Endothelial cell of umbilical vein (primary cell): ENCODE measurements at regions not wholly inside any gene's neighbourhood (a gene's known extent, or its start where the extent isn't known, plus 50 kb on each side); places are given as distances from the start of the nearest gene placed in this dataset.

Source experiments
- BruUV-seq: library from RNA; stranded (reverse); fragments of 400-500 nt; replicated peaks from 2 replicates; lab custom pipeline; 2021; lab: Mats Ljungman, UMichigan
- CTCF ChIA-PET: fragments of 300-600, 350-600 bp; sonication (Branson Sonifier 250); formaldehyde crosslinking; loops from one replicate; lab custom pipeline; 2021; ENCODE audit warnings: antibody characterized with exemption, inconsistent platforms; lab: Charles Lee
- POLR2A ChIA-PET: fragments of 300-600, 350-600 bp; sonication (Branson Sonifier 250); formaldehyde crosslinking; loops from one replicate; lab custom pipeline; 2021; ENCODE audit warnings: antibody characterized with exemption, inconsistent platforms; lab: Charles Lee
- DNase-seq: peaks from one replicate; pipeline ENCODE4 v3.0.0-alpha.2; 2011; ENCODE audit warnings: low read depth, low spot score
- FAIRE-seq: peaks from 2 replicates; lab custom pipeline; 2011; peaks lifted over from hg19 to GRCh38; lab: Jason Lieb, UNC
- H2AFZ ChIP-seq: 2 replicates; pipeline ENCODE4 v1.6.0; 2012; ENCODE audit warnings: low read depth, low read length, control low read depth, inconsistent platforms
- H3K27ac ChIP-seq: 2 replicates; pipeline ENCODE4 v1.5.1; 2011; ENCODE audit warnings: low read depth, mild to moderate bottlenecking, control low read depth, low read length, moderate library complexity; ENCODE audit not compliant: insufficient read depth
- H3K27me3 ChIP-seq, 2 experiments: 2 replicates each; pipeline versions ENCODE4 v1.6.0 to v1.6.1; 2011; ENCODE audit warnings: low read length in 2 of 2, mixed read lengths in 1 of 2; ENCODE audit not compliant: control insufficient read depth in 2 of 2, insufficient read depth in 2 of 2
- H3K36me3 ChIP-seq, 2 experiments: 2 replicates in 1 of 2; 3 replicates in 1 of 2; pipeline ENCODE4 v1.5.1; 2011; ENCODE audit warnings: low read length in 2 of 2, mild to moderate bottlenecking in 1 of 2, moderate library complexity in 1 of 2; ENCODE audit not compliant: control insufficient read depth in 2 of 2, insufficient read depth in 2 of 2; ENCODE audit errors: extremely low read depth in 1 of 2
- H3K4me1 ChIP-seq: 3 replicates; pipeline ENCODE4 v1.5.1; 2011; ENCODE audit warnings: mild to moderate bottlenecking, low read length; ENCODE audit not compliant: control insufficient read depth, insufficient read depth; ENCODE audit errors: extremely low read depth
- H3K4me2 ChIP-seq: 2 replicates; pipeline ENCODE4 v1.6.1; 2011; ENCODE audit warnings: low read length, control low read depth, mixed read lengths; ENCODE audit not compliant: insufficient read depth
- H3K4me3 ChIP-seq, 3 experiments: fragments of 200-600 bp in 1 of 3; sonication (generic), shearing (Covaris generic) in 1 of 3; replicated peaks in 1 of 3; 2 replicates each; pipeline ENCODE4 v1.5.1; 2011 to 2016; ENCODE audit warnings: control low read depth in 3 of 3, low read length in 3 of 3, mild to moderate bottlenecking in 2 of 3, inconsistent platforms in 1 of 3, low read depth in 1 of 3, moderate library complexity in 1 of 3; ENCODE audit not compliant: insufficient read depth in 1 of 3
- H3K79me2 ChIP-seq: 2 replicates; pipeline ENCODE4 v1.6.0; 2012; ENCODE audit warnings: low read length, inconsistent platforms; ENCODE audit not compliant: control insufficient read depth, insufficient read depth
- H3K9ac ChIP-seq: replicated peaks from 2 replicates; pipeline ENCODE3; 2011; ENCODE audit warnings: low read length, control low read depth; ENCODE audit not compliant: insufficient read depth; ENCODE audit errors: extremely low read depth
- H3K9me1 ChIP-seq: replicated peaks from 3 replicates; pipeline ENCODE4 v1.6.0; 2011; ENCODE audit warnings: mild to moderate bottlenecking, low read length; ENCODE audit not compliant: control insufficient read depth, insufficient read depth; ENCODE audit errors: extremely low read depth
- H3K9me3 ChIP-seq: replicated peaks from 2 replicates; pipeline ENCODE4 v1.5.1; 2012; ENCODE audit warnings: low read length, inconsistent platforms; ENCODE audit not compliant: control insufficient read depth, insufficient read depth
- H4K20me1 ChIP-seq: replicated peaks from 2 replicates; pipeline ENCODE3; 2011; ENCODE audit warnings: mild to moderate bottlenecking, low read length; ENCODE audit not compliant: control insufficient read depth, insufficient read depth; ENCODE audit errors: extremely low read depth
- CTCF ChIP-seq, 2 donors: IDR thresholded peaks; 1 replicate in 1 of 2; 2 replicates in 1 of 2; pipeline ENCODE4 v1.5.1; 2011; ENCODE audit warnings: low read length in 2 of 2, mild to moderate bottlenecking in 2 of 2, moderate library complexity in 2 of 2, control low read depth in 1 of 2, inconsistent platforms in 1 of 2, low read depth in 1 of 2; ENCODE audit not compliant: insufficient read depth in 1 of 2; ENCODE audit errors: extremely low read depth in 1 of 2
- EZH2 ChIP-seq: IDR thresholded peaks from 2 replicates; pipeline ENCODE4 v1.6.1; 2012; ENCODE audit warnings: borderline replicate concordance, low read depth, mild to moderate bottlenecking, moderate library complexity, low read length, inconsistent platforms; ENCODE audit not compliant: severe bottlenecking
- FOS ChIP-seq: IDR thresholded peaks from 2 replicates; pipeline ENCODE4 v1.6.1; 2011; ENCODE audit warnings: mild to moderate bottlenecking, low read length, moderate library complexity, borderline replicate concordance; ENCODE audit not compliant: insufficient read depth
- GATA2 ChIP-seq: IDR thresholded peaks from 2 replicates; pipeline ENCODE4 v1.7.0; 2011; ENCODE audit warnings: low read depth, mild to moderate bottlenecking, moderate library complexity, mixed read lengths, low read length; ENCODE audit not compliant: insufficient read length, insufficient read depth
- JUN ChIP-seq: IDR thresholded peaks from 2 replicates; pipeline ENCODE4 v1.6.1; 2011; ENCODE audit warnings: borderline replicate concordance, low read depth; ENCODE audit not compliant: insufficient read length, insufficient read depth
- MAX ChIP-seq: IDR thresholded peaks from 2 replicates; pipeline ENCODE4 v1.6.1; 2011; ENCODE audit not compliant: insufficient read depth, insufficient read length
- MYC ChIP-seq: IDR thresholded peaks from one replicate; pipeline ENCODE4 v1.6.1; 2011; ENCODE audit warnings: mild to moderate bottlenecking, low read depth, low read length
- POLR2A ChIP-seq: IDR thresholded peaks from 2 replicates; pipeline ENCODE4 v1.6.1; 2012; ENCODE audit warnings: low read depth, mild to moderate bottlenecking, control low read depth, low read length
- POLR2AphosphoS5 ChIP-seq: IDR thresholded peaks from 2 replicates; pipeline ENCODE4 v1.6.1; 2012; ENCODE audit warnings: low read depth, mild to moderate bottlenecking, control low read depth, low read length, moderate library complexity; ENCODE audit not compliant: insufficient read depth
- dilution Hi-C: fragments of 300-500 bp; cut with MboI; formaldehyde crosslinking; loops from one replicate; pipeline ENCODE4 v1.15.0; 2019; ENCODE audit warnings: low sequenced_read_pairs; ENCODE audit not compliant: extremely low pct_ligation_motif_present
- intact Hi-C: fragments of 100-400 bp; cut with micrococcal nuclease; formaldehyde crosslinking; loops from one replicate; pipeline ENCODE4 v1.10.0; 2022

- H3K9me1 ChIP-seq, result no peaks in the 10 kb centered on the region
- H3K9ac ChIP-seq, result no peak overlapping the region
- no peaks in the 10 kb centered on the region for H3K27me3 ChIP-seq
- no TSS peak for BruUV-seq
- TF ChIP-seq CTCF (IDR thresholded peaks at IDR 0.05; ENCODE audit: extremely low read depth in 1 of 2, insufficient read depth in 1 of 2, low read depth in 1 of 2, low read length in 2 of 2) (no peak), POLR2AphosphoS5 (no peak)
- H3K4me2 ChIP-seq, result no peak overlapping the region
- no peaks in the 10 kb centered on the region for H4K20me1 ChIP-seq
- no peaks in the 10 kb centered on the region for H3K4me1 ChIP-seq
- no peaks in the 10 kb centered on the region for H3K9me3 ChIP-seq
- intact Hi-C loops, result no loop called here
- no peaks in the 10 kb centered on the region for H3K36me3 ChIP-seq
- DNase-seq, result no peak
- H3K27ac ChIP-seq, result no peak overlapping the region
- H3K4me3 ChIP-seq, result no peak overlapping the region
- H3K79me2 ChIP-seq, result no peaks in the 10 kb centered on the region
- dilution Hi-C loops, result no loop called here
- CTCF ChIA-PET, result no interaction called here
- no peak for FAIRE-seq
- POLR2A ChIA-PET, result no interaction called here
- H2AFZ ChIP-seq, result no peak overlapping the region
These were observed 136.5 kb upstream of the KCNK1 start for GRCh38 chr1:233477359-233477758.

DNA sequence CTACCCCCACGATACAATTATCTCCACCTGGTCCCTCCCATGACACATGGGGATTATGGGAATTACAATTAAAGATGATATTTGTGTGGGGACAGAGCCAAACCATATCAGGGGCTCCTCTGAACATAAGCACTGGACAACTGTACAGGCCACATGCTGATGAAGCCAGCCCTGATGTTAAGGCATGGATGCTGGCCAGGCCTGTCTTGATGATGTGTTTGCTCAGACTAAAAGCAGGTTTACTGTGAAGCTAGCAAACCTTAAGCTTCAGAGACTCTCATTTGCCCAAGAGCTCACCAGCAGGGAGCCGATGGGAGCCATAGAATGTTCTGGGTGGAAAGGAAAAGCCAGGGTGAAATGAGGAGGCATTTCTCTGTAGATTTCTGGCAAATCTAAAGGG is 135.3 kb upstream of the KCNK1 start:
- BruUV-seq, result no TSS peak
- H4K20me1 ChIP-seq, result no peaks in the 10 kb centered on the region
- H3K27me3 ChIP-seq, result no peaks in the 10 kb centered on the region
- no peaks in the 10 kb centered on the region for H3K4me1 ChIP-seq
- FAIRE-seq (no peak), DNase-seq (no peak)
- CTCF ChIA-PET, result no interaction called here
- no peaks in the 10 kb centered on the region for H3K79me2 ChIP-seq
- no peak overlapping the region for H3K27ac ChIP-seq
- H3K4me3 ChIP-seq, result no peak overlapping the region
- intact Hi-C loops (no loop called here), dilution Hi-C loops (no loop called here)
- no peaks in the 10 kb centered on the region for H3K9me3 ChIP-seq
- no peaks in the 10 kb centered on the region for H3K36me3 ChIP-seq
- POLR2A ChIA-PET, result no interaction called here
- H3K9me1 ChIP-seq, result no peaks in the 10 kb centered on the region
- H3K9ac ChIP-seq, result no peak overlapping the region
- no peak overlapping the region for H2AFZ ChIP-seq
- no peak overlapping the region for H3K4me2 ChIP-seq
- TF ChIP-seq GATA2 (no peak), JUN (no peak), MAX (no peak), MYC (no peak), EZH2 (no peak), POLR2A (no peak), CTCF (IDR thresholded peaks at IDR 0.05; ENCODE audit: extremely low read depth in 1 of 2, insufficient read depth in 1 of 2, low read depth in 1 of 2, low read length in 2 of 2) (no peak), FOS (no peak), POLR2AphosphoS5 (no peak)
